CD4-positive, alpha-beta T cell treated with Interleukin-15 for 4 hours (primary cell): ENCODE measurements at regions not wholly inside any gene's neighbourhood (a gene's known extent, or its start where the extent isn't known, plus 50 kb on each side); places are given as distances from the start of the nearest gene placed in this dataset.
"Not testable (repeated sequence)": the region's sequence is repeated elsewhere in the genome, so short reads cannot be mapped to it uniquely, and the experiment has no call there.

Source experiments
- DNase-seq: peaks from one replicate; pipeline ENCODE4 v3.0.0-alpha.2; 2020; ENCODE audit warnings: low spot score

- no peak for DNase-seq
Observed at GRCh38 chr14:49114161-49114893, 471.9 kb downstream of the RPS29 start.

GRCh38 chr14:49106741-49107667 is 479.2 kb downstream of the RPS29 start:
- DNase-seq, result no peak

GRCh38 chr14:49105956-49106355 is 480.2 kb downstream of the RPS29 start:
- no peak for DNase-seq

- DNase-seq, result no peak
Observed at GRCh38 chr14:49105512-49105911, 480.7 kb downstream of the RPS29 start.

GRCh38 chr14:49092345-49092744 is 493.8 kb downstream of the RPS29 start:
- DNase-seq, result no peak

- DNase-seq, result no peak
Observed at GRCh38 chr14:49089107-49089506, 497.1 kb downstream of the RPS29 start.

GRCh38 chr14:49073292-49073691 is 512.9 kb downstream of the RPS29 start:
- DNase-seq, result not testable (repeated sequence)

GRCh38 chr14:49058511-49058910 is 527.7 kb downstream of the RPS29 start:
- no peak for DNase-seq

GRCh38 chr14:49057838-49058510 is 528.2 kb downstream of the RPS29 start:
- no peak for DNase-seq

GRCh38 chr14:49056021-49056420 is 530.2 kb downstream of the RPS29 start:
- no peak for DNase-seq

GRCh38 chr14:49052521-49052920 is 533.7 kb downstream of the RPS29 start:
- DNase-seq, result no peak

GRCh38 chr14:49051328-49052060 is 534.7 kb downstream of the RPS29 start:
- DNase-seq, result no peak

- no peak for DNase-seq
Observed at GRCh38 chr14:49050822-49051221, 535.4 kb downstream of the RPS29 start.

- DNase-seq, result no peak
Observed at GRCh38 chr14:49049711-49050110, 536.5 kb downstream of the RPS29 start.

- no peak for DNase-seq
Observed at GRCh38 chr14:49044981-49045380, 541.2 kb downstream of the RPS29 start.

GRCh38 chr14:49036984-49037516 is 549.1 kb downstream of the RPS29 start:
- no peak for DNase-seq

- no peak for DNase-seq
Observed at GRCh38 chr14:49036266-49036665, 549.9 kb downstream of the RPS29 start.

- DNase-seq, result no peak
Observed at GRCh38 chr14:49033131-49033530, 553.0 kb downstream of the RPS29 start.

GRCh38 chr14:49031710-49032109 is 554.5 kb downstream of the RPS29 start:
- not testable (repeated sequence) for DNase-seq

- DNase-seq, result no peak
Observed at GRCh38 chr14:49019467-49020115, 566.6 kb downstream of the RPS29 start.

GRCh38 chr14:49017447-49017846 is 568.7 kb downstream of the RPS29 start:
- DNase-seq, result no peak
